ENCODE measurements at regions not wholly inside any gene's neighbourhood (a gene's known extent, or its start where the extent isn't known, plus 50 kb on each side); places are given as distances from the start of the nearest gene placed in this dataset.

- Histone ChIP-seq H3K79me2 (no peaks in the 10 kb centered on the region), H3K36me3 (replicated peaks; ENCODE audit: insufficient read depth, low read depth) (no peaks in the 10 kb centered on the region), H3K4me1 (ENCODE audit: insufficient read depth) (no peaks in the 10 kb centered on the region), H4K20me1 (ENCODE audit: insufficient read depth, poor library complexity, severe bottlenecking) (no peaks in the 10 kb centered on the region), H3K27ac (no peak overlapping the region), H3K9me2 (replicated peaks; ENCODE audit: insufficient read depth) (no peaks in the 10 kb centered on the region), H3K4me2 (no peak overlapping the region), H3K9me3 (ENCODE audit: low read depth) (no peaks in the 10 kb centered on the region), H2AFZ (no peak overlapping the region), H3K4me3 (no peak overlapping the region), H3K27me3 (no peaks in the 10 kb centered on the region)
- TF ChIP-seq CTCF (IDR thresholded peaks at IDR 0.05; ENCODE audit: poor library complexity): no peak
- no peak for TF ChIP-seq EZH2phosphoT487 (IDR thresholded peaks at IDR 0.05; ENCODE audit: low read depth, severe bottlenecking, unreplicated experiment)
- no peak for TF ChIP-seq EZH2 (IDR thresholded peaks at IDR 0.05; ENCODE audit: borderline replicate concordance)
- no peak for DNase-seq (ENCODE audit: low spot score)
Observed at GRCh38 chr10:108849186-108849585, 1074.1 kb downstream of the XPNPEP1 start.

- Histone ChIP-seq H3K27me3 (no peaks in the 10 kb centered on the region), H4K20me1 (ENCODE audit: insufficient read depth, poor library complexity, severe bottlenecking) (no peaks in the 10 kb centered on the region), H3K9me3 (ENCODE audit: low read depth) (no peaks in the 10 kb centered on the region), H3K4me3 (no peak overlapping the region), H3K79me2 (no peaks in the 10 kb centered on the region), H3K4me1 (ENCODE audit: insufficient read depth) (no peaks in the 10 kb centered on the region), H3K4me2 (no peak overlapping the region), H3K36me3 (replicated peaks; ENCODE audit: insufficient read depth, low read depth) (no peaks in the 10 kb centered on the region), H3K9me2 (replicated peaks; ENCODE audit: insufficient read depth) (no peaks in the 10 kb centered on the region), H2AFZ (no peak overlapping the region), H3K27ac (no peak overlapping the region)
- DNase-seq (ENCODE audit: low spot score): no peak
- WGBS (ENCODE audit: low lambda C conversion rate, missing lambda C conversion rate): 86% methylated on average over 1 of the region's 1 CpG
- TF ChIP-seq EZH2phosphoT487 (IDR thresholded peaks at IDR 0.05; ENCODE audit: low read depth, severe bottlenecking, unreplicated experiment): no peak
- TF ChIP-seq CTCF (IDR thresholded peaks at IDR 0.05; ENCODE audit: poor library complexity): no peak
- TF ChIP-seq EZH2 (IDR thresholded peaks at IDR 0.05; ENCODE audit: borderline replicate concordance): no peak
Observed at GRCh38 chr10:108848046-108848445, 1075.3 kb downstream of the XPNPEP1 start.

- 54% methylated on average over 3 of the region's 3 CpGs for whole genome bisulfite sequencing (ENCODE audit: low lambda C conversion rate, missing lambda C conversion rate)
- H4K20me1 ChIP-seq (ENCODE audit: insufficient read depth, poor library complexity, severe bottlenecking): no peaks in the 10 kb centered on the region
- H3K9me3 ChIP-seq (ENCODE audit: low read depth): no peaks in the 10 kb centered on the region
- TF ChIP-seq EZH2phosphoT487 (IDR thresholded peaks at IDR 0.05; ENCODE audit: low read depth, severe bottlenecking, unreplicated experiment) (no peak), EZH2 (IDR thresholded peaks at IDR 0.05; ENCODE audit: borderline replicate concordance) (no peak), CTCF (IDR thresholded peaks at IDR 0.05; ENCODE audit: poor library complexity) (no peak)
- no peaks in the 10 kb centered on the region for H3K36me3 ChIP-seq (replicated peaks; ENCODE audit: insufficient read depth, low read depth)
- no peaks in the 10 kb centered on the region for H3K27me3 ChIP-seq
- no peak overlapping the region for H3K4me3 ChIP-seq
- H3K9me2 ChIP-seq (replicated peaks; ENCODE audit: insufficient read depth): no peaks in the 10 kb centered on the region
- no peaks in the 10 kb centered on the region for H3K79me2 ChIP-seq
- H3K4me2 ChIP-seq: no peak overlapping the region
- H3K27ac ChIP-seq: no peak overlapping the region
- H2AFZ ChIP-seq: no peak overlapping the region
- H3K4me1 ChIP-seq (ENCODE audit: insufficient read depth): no peaks in the 10 kb centered on the region
- DNase-seq (ENCODE audit: low spot score): no peak
Observed at GRCh38 chr10:108840944-108841343, 1082.4 kb downstream of the XPNPEP1 start.

GRCh38 chr10:108836362-108836761, 1086.9 kb downstream of the XPNPEP1 start:
- Histone ChIP-seq H3K9me2 (replicated peaks; ENCODE audit: insufficient read depth) (no peaks in the 10 kb centered on the region), H2AFZ (no peak overlapping the region), H4K20me1 (ENCODE audit: insufficient read depth, poor library complexity, severe bottlenecking) (no peaks in the 10 kb centered on the region), H3K27me3 (no peaks in the 10 kb centered on the region), H3K27ac (no peak overlapping the region), H3K4me1 (ENCODE audit: insufficient read depth) (no peaks in the 10 kb centered on the region), H3K36me3 (replicated peaks; ENCODE audit: insufficient read depth, low read depth) (no peaks in the 10 kb centered on the region), H3K9me3 (ENCODE audit: low read depth) (no peaks in the 10 kb centered on the region), H3K4me2 (no peak overlapping the region), H3K79me2 (no peaks in the 10 kb centered on the region), H3K4me3 (no peak overlapping the region)
- 86% methylated on average over 5 of the region's 5 CpGs for WGBS (ENCODE audit: low lambda C conversion rate, missing lambda C conversion rate)
- DNase-seq (ENCODE audit: low spot score): no peak
- TF ChIP-seq EZH2phosphoT487 (IDR thresholded peaks at IDR 0.05; ENCODE audit: low read depth, severe bottlenecking, unreplicated experiment) (no peak), CTCF (IDR thresholded peaks at IDR 0.05; ENCODE audit: poor library complexity) (no peak), EZH2 (IDR thresholded peaks at IDR 0.05; ENCODE audit: borderline replicate concordance) (no peak)
